Colon (tissue), 2 donors: ENCODE measurements at regions not wholly inside any gene's neighbourhood (a gene's known extent, or its start where the extent isn't known, plus 50 kb on each side); places are given as distances from the start of the nearest gene placed in this dataset.
"Not testable (repeated sequence)": the region's sequence is repeated elsewhere in the genome, so short reads cannot be mapped to it uniquely, and the experiment has no call there.

Experiments
- FAIRE-seq: peaks from 2 replicates; lab custom pipeline; 2012; peaks lifted over from hg19 to GRCh38; lab: Jason Lieb, UNC
- donor health status: control.
- donor health status: control.

GRCh38 chr9:29422438-29422837 lies 1849.2 kb upstream of the C9orf72 start:
- FAIRE-seq, result no peak

- no peak for FAIRE-seq
These were observed 1858.9 kb upstream of the C9orf72 start for GRCh38 chr9:29432191-29432590.

DNA sequence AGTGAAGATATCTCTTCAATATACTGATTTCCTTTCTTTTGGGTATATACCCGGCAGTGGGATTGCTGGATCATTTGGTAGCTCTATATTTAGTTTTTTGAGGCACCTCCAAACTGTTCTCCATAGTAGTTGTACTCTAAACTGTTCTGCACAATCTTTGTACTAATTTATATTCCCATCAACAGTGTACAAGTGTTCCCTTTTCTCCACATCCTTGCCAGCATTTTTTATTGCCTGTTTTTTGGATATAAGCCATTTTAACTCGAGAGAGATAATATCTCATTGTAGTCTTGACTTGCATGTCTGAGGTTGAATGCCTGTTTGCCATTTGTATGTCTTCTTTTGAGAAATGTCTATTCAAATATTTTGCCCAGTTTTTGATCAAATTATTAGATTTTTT lies 1859.4 kb upstream of the C9orf72 start:
- FAIRE-seq, result not testable (repeated sequence)

DNA sequence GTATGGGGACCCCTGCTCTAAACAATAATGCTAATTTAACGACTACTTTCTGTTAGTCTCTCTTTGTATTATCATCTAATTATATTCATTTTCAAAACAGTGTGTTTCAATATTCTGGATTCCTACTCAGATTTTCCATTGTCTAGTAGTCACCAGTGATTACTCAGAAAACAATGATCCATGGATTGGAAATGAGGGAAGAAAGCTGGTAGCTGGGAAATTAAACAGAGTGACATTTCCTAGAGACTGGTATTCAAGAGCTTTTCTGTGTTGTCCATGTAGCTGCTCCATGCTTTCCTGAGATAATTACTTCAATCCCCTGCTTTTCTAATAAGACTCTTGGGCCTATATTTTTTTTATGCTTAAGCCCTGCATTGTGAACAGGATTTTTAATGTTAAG lies 1862.1 kb upstream of the C9orf72 start:
- no peak for FAIRE-seq

DNA sequence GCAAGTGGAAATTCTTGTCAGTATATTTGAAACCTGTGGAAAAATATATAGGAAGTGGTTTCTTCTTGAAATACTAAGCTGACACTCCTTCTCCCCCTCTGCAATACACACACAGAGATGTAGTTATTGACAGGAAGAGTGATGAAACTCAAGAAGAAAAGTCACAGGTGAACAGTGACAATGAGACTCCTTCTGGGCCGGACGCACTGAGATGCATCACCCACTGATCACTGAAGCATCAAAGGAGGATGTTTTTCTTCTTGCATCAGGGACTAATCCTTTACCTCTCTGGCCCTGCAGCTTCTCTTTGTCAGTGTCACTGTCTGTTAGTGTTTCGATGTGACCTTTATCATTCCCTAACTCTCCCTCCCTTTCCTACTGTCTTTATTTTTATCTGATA lies 1864.2 kb upstream of the C9orf72 start:
- FAIRE-seq, result no peak

- FAIRE-seq, result no peak
These were observed 1866.7 kb upstream of the C9orf72 start for GRCh38 chr9:29439961-29440360.

DNA sequence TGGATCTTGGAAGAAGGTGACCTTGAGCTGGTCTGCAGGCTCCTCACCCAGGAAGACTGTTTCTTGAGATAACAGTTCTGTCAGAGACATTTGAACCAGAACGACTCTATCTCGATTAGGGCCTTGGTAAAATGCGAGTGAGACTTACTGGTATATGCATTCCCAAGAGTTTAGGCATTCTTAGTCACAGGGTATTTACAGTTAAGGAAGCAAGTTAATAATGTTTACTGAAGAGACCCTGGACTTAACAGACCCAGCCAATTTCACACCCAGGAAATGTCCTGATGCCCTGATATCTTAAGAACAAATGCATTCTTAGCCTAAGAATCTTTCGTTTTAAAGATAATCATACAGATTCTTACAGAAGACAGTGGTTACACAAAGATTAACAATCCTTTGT lies 1867.2 kb upstream of the C9orf72 start:
- FAIRE-seq, result no peak

GRCh38 chr9:29445751-29446150 lies 1872.5 kb upstream of the C9orf72 start:
- FAIRE-seq, result no peak

DNA sequence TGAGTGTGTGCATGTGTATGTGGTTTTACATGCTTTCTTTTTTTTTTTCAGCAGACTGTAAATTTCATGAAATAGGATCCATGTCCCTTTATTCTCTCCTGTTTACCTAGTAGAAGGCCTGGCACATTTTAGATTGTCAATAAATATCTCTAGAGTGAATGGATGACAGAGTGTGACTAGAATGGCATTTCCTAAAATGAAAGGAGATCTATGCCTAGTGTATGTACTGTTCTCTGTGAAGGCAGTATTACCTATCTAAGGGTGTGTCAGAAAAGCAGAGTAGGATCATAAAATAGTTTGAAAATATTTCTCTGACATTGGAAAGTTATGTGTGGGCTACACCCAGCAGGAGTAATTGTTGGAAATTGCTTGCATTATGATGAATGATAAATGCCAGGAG lies 1876.0 kb upstream of the C9orf72 start:
- no peak for FAIRE-seq

DNA sequence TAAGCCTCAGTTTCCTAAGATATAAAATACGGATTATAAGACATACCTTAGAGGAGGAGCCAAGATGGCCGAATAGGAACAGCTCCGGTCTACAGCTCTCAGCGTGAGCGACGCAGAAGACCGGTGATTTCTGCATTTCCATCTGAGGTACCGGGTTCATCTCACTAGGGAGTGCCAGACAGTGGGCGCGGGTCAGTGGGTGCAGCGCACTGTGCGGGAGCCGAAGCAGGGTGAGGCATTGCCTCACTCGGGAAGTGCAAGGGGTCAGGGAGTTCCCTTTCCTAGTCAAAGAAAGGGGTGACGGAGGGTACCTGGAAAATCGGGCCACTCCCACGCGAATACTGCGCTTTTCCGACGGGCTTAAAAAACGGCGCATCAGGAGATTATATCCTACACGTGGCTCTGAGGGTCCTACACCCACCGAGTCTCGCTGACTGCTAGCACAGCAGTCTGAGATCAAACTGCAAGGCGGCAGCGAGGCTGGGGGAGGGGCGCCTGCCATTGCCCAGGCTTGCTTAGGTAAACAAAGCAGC lies 1877.1 kb upstream of the C9orf72 start:
- FAIRE-seq, result not testable (repeated sequence)

- no peak for FAIRE-seq
These were observed 1883.7 kb upstream of the C9orf72 start for GRCh38 chr9:29456940-29457339.

DNA sequence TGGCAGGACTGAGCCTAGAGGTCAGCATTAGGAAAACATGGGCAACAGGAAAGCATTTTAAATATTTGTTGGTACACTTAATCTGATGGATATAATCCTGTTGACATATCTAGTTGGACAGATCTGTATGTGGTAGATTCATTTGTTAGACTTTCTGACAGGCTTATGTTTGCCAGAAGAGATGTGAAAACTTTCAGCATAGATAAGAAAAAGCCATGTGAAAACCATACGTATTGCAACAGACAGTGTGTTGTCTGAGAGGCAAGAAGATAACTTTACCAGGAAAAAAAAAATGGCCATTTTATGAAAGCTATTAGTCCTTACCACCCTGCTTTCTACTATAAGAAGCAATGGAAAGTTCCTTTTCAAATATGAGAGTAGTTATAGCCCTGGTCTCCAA lies 1902.2 kb upstream of the C9orf72 start:
- no peak for FAIRE-seq

- FAIRE-seq, result no peak
These were observed 1938.4 kb upstream of the C9orf72 start for GRCh38 chr9:29511680-29512079.

DNA sequence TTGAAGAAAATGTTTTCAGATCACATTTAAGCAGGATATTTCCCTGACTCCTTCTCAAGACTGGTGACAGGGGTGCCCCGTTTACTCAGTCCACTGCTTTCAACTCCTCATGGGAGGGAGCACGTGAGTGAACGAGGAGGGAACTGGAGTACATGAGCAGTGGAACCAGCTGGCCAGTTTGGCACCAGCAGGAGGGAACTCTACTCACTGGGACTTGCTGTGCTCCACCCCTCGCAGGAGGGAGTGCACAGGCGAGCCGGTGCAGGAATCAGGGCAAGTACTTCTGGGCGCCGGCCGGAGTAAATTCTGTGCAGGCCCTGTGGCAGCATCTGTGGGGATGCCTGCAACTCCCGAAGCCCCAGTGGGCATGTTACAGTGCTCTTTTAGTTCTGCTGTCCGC lies 1941.1 kb upstream of the C9orf72 start:
- FAIRE-seq, result no peak

DNA sequence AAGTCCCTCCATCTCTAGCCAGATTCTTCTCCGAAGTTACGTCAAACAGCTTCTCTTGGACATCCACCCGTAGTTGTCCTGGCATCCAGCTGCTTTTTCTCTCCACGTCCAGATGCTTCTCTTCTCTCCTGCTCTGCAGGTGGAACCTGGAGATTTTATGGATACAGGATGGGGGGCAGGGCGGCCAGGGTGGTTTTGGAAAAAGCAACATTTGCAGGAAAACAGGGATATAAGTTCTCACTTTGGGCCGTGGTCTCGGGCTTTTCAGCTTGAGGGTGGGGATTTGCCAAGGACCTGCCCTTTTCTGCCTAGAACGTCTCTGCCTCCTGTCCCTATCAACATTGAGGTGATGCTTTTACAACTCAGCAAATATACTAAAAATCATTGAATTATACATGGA lies 1941.6 kb upstream of the C9orf72 start:
- FAIRE-seq, result no peak

DNA sequence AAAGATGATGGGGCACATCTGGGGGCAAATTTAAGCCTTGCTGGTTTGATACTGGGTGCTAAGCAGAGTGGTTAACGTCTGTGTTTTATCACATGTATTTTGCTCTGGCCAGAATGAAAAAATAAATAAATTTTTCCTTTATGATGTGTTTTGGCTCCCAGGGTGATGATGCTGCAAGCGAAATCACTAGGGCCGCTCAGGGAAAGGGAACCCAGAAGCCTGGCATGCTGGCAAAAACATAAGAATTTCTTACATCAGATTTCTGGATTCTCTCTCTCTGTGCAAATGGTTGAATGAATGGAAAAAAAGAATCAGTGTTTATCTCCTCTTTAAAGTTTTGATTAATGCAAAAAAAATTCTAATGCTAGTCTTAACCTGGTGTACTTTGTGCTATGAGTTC lies 1975.2 kb upstream of the C9orf72 start:
- FAIRE-seq, result no peak

DNA sequence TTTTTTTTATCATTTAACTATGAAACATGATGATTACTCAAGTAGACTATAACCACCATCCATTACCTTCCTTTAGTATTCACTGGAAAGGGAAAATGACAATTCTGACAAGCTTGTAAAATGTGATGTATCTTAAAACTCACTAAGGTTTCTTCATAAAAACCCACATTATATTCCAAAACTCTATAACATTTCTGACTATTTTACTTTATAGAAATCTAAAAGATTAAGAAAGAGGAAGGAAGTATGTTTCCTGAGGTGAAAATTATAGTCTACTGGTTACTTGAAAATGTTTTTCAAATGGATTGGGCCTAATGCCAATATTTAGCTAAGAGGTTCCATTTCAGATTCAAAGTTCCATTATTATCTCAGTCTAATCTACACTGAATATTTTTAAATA lies 1982.2 kb upstream of the C9orf72 start:
- no peak for FAIRE-seq

- FAIRE-seq, result no peak
These were observed 1983.0 kb upstream of the C9orf72 start for GRCh38 chr9:29556317-29556716.

GRCh38 chr9:29556746-29557145 lies 1983.5 kb upstream of the C9orf72 start:
- FAIRE-seq, result no peak

- no peak for FAIRE-seq
These were observed 1991.3 kb upstream of the C9orf72 start for GRCh38 chr9:29564564-29564963.

DNA sequence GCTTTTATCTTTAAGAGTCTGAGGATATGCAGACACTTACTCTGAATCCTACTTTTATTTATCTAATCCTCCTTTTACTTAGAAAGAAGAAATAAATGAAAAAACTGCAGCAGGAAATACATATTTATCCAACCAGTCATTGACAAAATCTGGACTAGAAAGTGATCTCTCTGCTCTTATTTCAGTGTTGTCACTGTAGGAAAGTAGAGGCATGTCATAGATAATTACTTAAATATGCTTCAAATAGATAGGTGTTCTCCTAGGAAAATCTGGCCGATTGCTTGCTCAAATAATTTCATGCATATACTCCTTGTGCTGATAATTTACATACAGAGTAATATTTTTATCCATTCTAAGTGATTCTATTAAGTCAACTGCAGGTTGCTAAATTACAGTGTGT lies 2001.9 kb upstream of the C9orf72 start:
- FAIRE-seq, result no peak

DNA sequence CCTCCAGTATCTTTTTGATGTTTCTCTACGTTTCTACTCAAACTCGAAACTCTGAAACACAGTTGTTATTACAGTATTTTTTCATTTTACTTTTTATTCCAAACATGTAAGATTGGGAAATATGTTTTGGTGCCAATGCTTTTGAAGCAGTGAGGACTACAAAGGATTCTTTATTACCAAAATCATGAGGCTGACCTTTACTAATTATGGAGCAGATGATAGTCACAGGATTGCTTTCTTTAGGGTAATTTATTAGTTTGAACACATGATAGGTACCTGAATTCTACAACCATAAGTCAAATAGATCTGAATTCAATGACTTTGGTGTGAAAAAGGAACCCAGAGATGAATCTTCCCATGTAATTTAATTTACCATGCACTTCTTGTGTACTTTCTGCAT lies 2015.1 kb upstream of the C9orf72 start:
- FAIRE-seq, result no peak

- FAIRE-seq, result no peak
These were observed 2036.0 kb upstream of the C9orf72 start for GRCh38 chr9:29609282-29609681.

DNA sequence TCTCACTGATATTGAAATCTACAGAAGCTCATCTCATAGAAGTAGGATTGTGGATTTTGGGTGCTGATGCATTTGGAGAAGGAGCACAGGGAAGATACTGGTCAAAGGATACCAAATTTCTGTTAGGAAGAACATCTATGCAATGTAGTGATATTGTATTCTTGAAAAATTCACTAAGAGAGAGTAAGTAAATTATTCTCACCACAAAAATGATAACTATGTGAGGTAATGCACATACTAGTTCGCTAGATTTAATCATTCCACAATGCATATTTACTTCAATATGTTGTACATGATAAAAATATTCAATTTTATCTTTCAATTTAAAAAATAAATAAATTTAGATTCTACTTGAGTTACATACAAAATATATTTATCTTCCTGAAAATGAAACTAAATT lies 2040.5 kb upstream of the C9orf72 start:
- FAIRE-seq, result no peak

- FAIRE-seq, result no peak
These were observed 2043.6 kb upstream of the C9orf72 start for GRCh38 chr9:29616844-29617243.
